Muscle of leg (tissue), 3 donors: ENCODE measurements at regions not wholly inside any gene's neighbourhood (a gene's known extent, or its start where the extent isn't known, plus 50 kb on each side); places are given as distances from the start of the nearest gene placed in this dataset.

Experiments used
- DNase-seq: peaks from one replicate; pipeline ENCODE4 v3.0.0; 2013
- H3K27ac ChIP-seq: one replicate; pipeline ENCODE4 v1.5.1; 2013; ENCODE audit warnings: mild to moderate bottlenecking, low read length, control low read depth
- H3K27me3 ChIP-seq: one replicate; pipeline ENCODE4 v1.6.1; 2013; ENCODE audit warnings: low read length; ENCODE audit not compliant: control insufficient read depth, insufficient read depth
- H3K36me3 ChIP-seq: one replicate; pipeline ENCODE4 v1.6.1; 2013; ENCODE audit warnings: low read length; ENCODE audit not compliant: control insufficient read depth, insufficient read depth
- H3K4me1 ChIP-seq: one replicate; pipeline ENCODE4 v1.6.1; 2013; ENCODE audit warnings: low read length; ENCODE audit not compliant: control insufficient read depth, insufficient read depth
- H3K4me3 ChIP-seq: one replicate; pipeline ENCODE4 v1.5.1; 2013; ENCODE audit warnings: low read length, control low read depth
- H3K9me3 ChIP-seq: replicated peaks from 2 replicates; pipeline ENCODE4 v1.6.1; 2013; ENCODE audit warnings: low read depth, low read length; ENCODE audit not compliant: control insufficient read depth
- WGBS: methylation state at CpG from one replicate; pipeline ENCODE4 v1.1.5; 2013; ENCODE audit warnings: missing lambda C conversion rate; ENCODE audit not compliant: insufficient coverage; 5-methylcytosine and 5-hydroxymethylcytosine counted together

DNA sequence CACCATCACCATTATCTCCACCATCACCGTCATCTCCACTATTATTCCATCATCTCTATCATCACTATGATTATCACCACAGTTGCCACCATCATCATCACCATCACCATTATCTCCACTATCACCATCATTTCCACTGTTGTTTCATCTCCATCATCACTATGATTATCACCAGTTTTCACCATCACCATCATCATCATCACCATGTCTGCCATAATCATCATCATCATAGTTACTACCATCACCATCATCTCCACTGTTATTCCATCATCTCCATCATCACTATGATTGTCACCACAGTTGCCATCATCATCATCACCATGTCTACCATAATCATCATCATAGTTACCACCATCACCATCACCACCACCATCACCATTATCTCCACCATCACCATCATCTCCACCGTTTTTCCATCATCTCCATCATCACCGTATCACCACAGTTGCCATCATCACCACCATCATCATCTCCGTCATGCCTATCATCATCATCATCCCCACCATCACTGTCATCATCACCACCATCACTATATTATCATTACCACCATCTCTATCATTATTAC lies 264.9 kb downstream of the BRD1 start:
- H3K36me3 ChIP-seq, result no peaks in the 10 kb centered on the region
- H3K9me3 ChIP-seq, result no peaks in the 10 kb centered on the region
- no peak for DNase-seq
- H3K27me3 ChIP-seq, result no peaks in the 10 kb centered on the region
- 86% methylated on average over 4 of the region's 4 CpGs for WGBS
- H3K4me1 ChIP-seq, result no peaks in the 10 kb centered on the region
- no peak overlapping the region for H3K4me3 ChIP-seq
- no peak overlapping the region for H3K27ac ChIP-seq

DNA sequence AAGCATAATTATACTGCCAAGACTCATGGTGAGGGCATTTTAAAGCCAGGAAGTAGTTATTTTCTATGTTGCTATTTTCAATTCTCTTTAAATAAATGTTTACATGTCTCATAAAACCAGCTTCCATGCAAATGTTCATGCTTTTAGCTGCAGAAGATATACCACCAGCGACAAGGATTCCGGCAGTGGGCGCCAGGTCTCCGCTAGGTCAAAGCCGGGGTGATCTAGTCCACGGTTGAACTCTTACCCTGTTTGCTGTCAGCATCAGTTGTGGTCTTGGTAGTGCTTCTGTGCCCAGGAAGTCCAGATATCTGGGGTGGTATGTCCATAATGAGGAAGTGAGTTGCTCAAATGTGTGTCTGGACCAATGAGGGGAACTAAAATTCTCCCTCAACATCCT lies 265.7 kb downstream of the BRD1 start:
- no peak overlapping the region for H3K27ac ChIP-seq
- H3K9me3 ChIP-seq, result no peaks in the 10 kb centered on the region
- H3K4me1 ChIP-seq, result no peaks in the 10 kb centered on the region
- H3K4me3 ChIP-seq, result no peak overlapping the region
- H3K36me3 ChIP-seq, result no peaks in the 10 kb centered on the region
- WGBS, result 91% methylated on average over 6 of the region's 6 CpGs
- DNase-seq, result no peak
- H3K27me3 ChIP-seq, result no peaks in the 10 kb centered on the region

DNA sequence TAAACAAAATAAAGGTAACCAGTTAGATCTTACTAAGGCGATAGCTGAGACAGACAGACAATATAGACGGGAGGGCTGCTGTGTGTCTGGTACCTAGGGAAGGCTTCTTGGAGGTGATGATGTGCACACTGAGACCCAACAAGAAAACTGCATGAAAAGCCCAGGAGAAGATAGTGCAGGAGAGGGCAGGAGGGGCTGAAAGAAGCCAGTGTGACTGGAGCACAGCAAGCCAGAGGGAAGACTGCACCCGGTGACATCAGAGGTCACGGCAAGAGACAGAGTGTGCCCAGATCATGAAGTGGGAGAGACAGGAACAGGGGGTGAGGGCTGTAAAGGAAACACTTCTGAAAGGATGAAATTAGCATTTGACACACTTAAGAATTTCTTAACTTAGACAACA lies 266.3 kb downstream of the BRD1 start:
- H3K4me1 ChIP-seq, result no peaks in the 10 kb centered on the region
- no peak for DNase-seq
- H3K27ac ChIP-seq, result no peak overlapping the region
- 82% methylated on average over 4 of the region's 4 CpGs for WGBS
- H3K36me3 ChIP-seq, result no peaks in the 10 kb centered on the region
- no peaks in the 10 kb centered on the region for H3K27me3 ChIP-seq
- no peaks in the 10 kb centered on the region for H3K9me3 ChIP-seq
- no peak overlapping the region for H3K4me3 ChIP-seq

DNA sequence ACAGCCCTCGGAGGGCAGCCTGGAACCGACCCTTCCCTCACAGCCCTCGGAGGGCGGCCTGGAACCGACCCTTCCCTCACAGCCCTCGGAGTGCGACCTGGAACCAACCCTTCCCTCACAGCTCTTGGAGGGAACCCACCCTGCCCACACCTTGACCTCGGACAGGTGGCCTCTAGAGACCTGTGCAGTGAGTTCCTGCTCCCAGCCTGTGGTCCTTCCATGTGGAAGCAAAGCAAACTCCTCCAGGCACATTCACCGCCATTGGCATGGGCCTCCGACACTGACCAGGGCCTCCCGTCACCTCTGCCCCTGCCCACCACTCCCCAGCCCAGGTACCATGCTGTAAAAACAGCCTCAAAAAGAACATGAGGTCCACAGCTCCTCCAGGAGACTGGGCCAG lies 272.1 kb downstream of the BRD1 start:
- H3K4me1 ChIP-seq, result no peaks in the 10 kb centered on the region
- no peak overlapping the region for H3K27ac ChIP-seq
- WGBS, result 87% methylated on average over 9 of the region's 11 CpGs
- no peak for DNase-seq
- peaks cover 7% of the 10 kb centered on the region for H3K9me3 ChIP-seq
- no peaks in the 10 kb centered on the region for H3K36me3 ChIP-seq
- H3K4me3 ChIP-seq, result no peak overlapping the region
- no peaks in the 10 kb centered on the region for H3K27me3 ChIP-seq

DNA sequence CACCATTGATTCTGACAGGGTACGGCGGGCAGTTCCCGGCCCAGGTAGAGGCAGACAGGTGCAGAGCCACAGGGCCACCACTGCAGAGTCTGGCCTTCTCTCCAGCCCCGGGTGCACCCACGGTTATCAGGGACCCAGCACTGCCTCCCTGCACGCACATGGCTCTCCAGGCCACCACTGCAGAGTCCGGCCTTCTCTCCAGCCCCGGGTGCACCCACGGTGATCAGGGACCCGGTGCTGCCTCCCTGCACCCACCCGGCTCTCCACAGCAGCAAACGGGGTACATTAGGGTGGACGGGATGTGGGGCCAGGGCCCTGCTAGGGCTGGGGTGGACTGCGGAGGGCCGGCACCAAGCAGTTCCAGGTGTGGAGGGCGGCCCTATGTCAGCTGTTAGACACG lies 272.9 kb downstream of the BRD1 start:
- no peak for DNase-seq
- 94% methylated on average over 17 of the region's 17 CpGs for WGBS

DNA sequence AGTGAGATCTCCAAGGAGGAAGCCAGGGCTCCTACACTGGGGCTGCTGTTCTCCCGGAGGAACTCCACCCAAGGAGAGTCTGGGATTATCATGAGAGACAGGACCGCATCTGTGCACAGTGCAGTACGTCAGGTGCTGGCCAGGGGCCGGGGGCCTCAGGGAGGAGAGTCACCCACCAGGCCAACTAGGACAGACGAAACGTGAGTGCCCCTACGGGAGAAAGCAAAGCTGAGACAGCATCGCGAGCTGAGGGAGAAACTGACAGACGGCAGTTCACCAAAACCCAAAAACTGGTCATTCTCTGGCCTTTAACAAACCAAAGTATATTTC lies 273.4 kb downstream of the BRD1 start:
- H3K27me3 ChIP-seq, result no peaks in the 10 kb centered on the region
- no peak overlapping the region for H3K27ac ChIP-seq
- no peaks in the 10 kb centered on the region for H3K36me3 ChIP-seq
- no peak overlapping the region for H3K4me3 ChIP-seq
- WGBS, result 70% methylated on average over 9 of the region's 10 CpGs
- no peak for DNase-seq
- H3K4me1 ChIP-seq, result no peaks in the 10 kb centered on the region
- peaks cover 7% of the 10 kb centered on the region for H3K9me3 ChIP-seq

More for the DNA sequence above, 272.9 kb downstream of the BRD1 start:
- Histone ChIP-seq H3K27ac (no peak overlapping the region), H3K9me3 (peaks cover 7% of the 10 kb centered on the region), H3K4me1 (no peaks in the 10 kb centered on the region), H3K27me3 (no peaks in the 10 kb centered on the region), H3K36me3 (no peaks in the 10 kb centered on the region), H3K4me3 (no peak overlapping the region)

DNA sequence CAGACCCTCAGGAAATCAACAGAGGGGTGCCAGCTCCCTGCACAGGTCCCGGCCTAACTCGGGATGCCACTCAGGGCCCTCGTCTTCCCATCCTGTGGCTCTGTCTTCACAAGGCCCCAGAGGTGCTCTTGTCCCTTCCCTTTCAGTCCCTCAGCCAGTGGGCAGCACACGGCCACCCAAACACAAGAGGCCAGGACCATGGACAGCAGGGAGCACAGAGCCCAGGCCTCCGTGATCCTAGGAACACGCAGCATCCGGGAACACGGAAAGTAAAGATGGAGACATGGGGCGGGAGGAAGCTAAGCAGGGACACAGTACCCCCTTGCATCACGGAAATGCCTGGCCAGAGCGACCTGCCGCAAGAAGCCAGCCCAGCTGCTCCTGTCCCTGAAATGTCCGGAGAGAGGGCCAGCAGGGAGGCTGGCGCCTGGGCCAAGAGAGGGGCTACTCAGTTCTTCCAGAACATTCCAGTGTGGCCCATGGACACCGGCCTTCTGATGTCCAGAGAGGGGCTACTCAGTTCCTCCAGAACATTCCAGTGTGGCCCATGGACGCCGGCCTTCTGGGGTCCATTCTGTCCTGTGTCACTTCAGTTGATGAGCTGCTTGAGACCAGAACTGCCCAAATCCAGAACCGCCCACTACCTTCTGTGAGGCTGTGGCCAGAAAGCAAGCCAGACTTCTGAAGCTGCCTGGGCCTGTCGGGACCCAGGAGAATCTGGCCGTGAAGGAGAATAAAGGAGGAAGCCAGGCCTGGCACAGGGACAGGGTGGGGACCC lies 274.0 kb downstream of the BRD1 start:
- 64% methylated on average over 18 of the region's 20 CpGs for WGBS
- DNase-seq, result peak; percentile 39
- Histone ChIP-seq H3K9me3 (peaks cover 7% of the 10 kb centered on the region), H3K27ac (no peak overlapping the region), H3K4me1 (no peaks in the 10 kb centered on the region), H3K36me3 (no peaks in the 10 kb centered on the region), H3K27me3 (peaks cover under 1% of the 10 kb centered on the region), H3K4me3 (no peak overlapping the region)

DNA sequence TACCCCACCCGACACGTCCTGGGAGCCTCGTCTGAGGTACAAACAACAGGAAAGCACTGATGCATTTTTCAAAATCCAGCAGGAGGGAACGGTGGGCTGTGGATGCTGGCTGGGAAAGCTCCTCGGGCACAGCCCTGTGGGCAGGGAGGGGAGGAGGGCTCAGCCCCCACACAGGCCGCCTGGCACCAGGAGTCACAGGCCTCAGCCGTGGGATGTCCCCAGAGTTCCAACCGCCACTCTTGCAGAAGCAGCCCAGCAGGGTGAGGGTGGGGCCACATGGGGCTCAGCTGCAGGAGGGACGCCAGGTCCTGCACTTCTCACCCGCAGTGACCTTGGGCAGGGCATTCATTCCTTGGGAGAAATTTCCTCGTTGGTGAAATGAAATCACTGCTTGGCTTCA lies 274.6 kb downstream of the BRD1 start:
- WGBS, result 65% methylated on average over 11 of the region's 11 CpGs
- DNase-seq, result no peak
- Histone ChIP-seq H3K27ac (no peak overlapping the region), H3K4me1 (no peaks in the 10 kb centered on the region), H3K4me3 (no peak overlapping the region), H3K27me3 (peaks cover 3% of the 10 kb centered on the region), H3K9me3 (peaks cover 7% of the 10 kb centered on the region), H3K36me3 (no peaks in the 10 kb centered on the region)

DNA sequence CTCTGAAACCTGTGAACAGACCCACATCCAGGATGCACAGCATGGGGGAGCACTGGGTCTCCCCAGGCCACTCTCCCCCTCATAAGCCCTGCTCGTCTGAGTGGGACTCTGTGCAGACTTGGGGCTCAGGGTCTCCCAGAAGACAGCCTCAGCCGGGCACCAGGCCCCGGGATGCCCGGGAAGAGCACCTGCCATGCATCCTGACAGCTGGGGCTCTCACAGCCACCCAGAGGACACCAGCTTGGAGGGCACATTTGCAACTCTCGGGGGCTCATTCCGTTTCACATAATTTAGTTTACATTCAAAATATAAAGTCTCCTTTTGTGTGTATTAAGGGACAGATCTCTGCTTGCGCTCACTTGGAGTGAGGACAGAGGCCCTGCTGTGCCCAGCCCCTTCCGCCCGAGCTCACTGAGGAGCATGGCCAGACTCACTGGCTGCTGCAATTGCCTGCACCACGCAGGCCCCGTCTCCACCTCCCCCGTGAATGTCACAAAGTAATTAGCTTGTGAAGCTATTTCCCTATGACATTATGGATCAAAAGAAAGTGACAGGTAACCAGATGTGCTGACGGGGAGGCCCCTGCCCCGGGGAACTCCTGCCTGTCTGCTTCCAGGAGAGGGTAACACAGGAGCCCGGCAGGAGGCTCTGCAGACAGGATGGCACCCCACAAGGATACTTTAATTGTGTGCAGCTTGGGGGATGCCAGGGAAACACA lies 275.6 kb downstream of the BRD1 start:
- Histone ChIP-seq H3K4me1 (no peaks in the 10 kb centered on the region), H3K9me3 (peaks cover 7% of the 10 kb centered on the region), H3K36me3 (no peaks in the 10 kb centered on the region), H3K4me3 (no peak overlapping the region), H3K27me3 (peaks cover 3% of the 10 kb centered on the region), H3K27ac (no peak overlapping the region)
- WGBS, result 41% methylated on average over 12 of the region's 15 CpGs
- DNase-seq, result no peak

DNA sequence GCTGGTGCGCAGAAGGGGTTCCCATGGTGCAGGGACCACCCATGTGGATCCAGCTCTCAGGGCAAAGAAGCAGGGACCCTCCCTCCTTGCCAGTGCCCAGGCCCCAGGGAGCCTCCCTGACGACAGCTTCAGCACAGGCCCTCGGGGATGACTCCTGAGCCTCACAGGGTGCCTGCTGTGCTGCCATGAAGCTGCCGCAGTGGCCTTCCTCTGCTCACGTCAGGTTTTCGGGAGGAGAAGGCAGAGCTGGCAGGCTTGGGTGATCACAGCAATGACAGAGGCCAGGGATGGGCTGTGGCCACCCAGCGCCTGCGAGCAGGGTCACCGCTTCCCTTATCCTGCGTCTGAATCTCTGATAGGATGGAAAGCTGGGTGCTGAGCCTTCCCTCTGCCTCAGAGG lies 276.2 kb downstream of the BRD1 start:
- peaks cover 3% of the 10 kb centered on the region for H3K27me3 ChIP-seq
- no peaks in the 10 kb centered on the region for H3K4me1 ChIP-seq
- H3K36me3 ChIP-seq, result no peaks in the 10 kb centered on the region
- no peak overlapping the region for H3K4me3 ChIP-seq
- 88% methylated on average over 9 of the region's 10 CpGs for WGBS
- DNase-seq, result no peak
- H3K9me3 ChIP-seq, result peaks cover 7% of the 10 kb centered on the region
- no peak overlapping the region for H3K27ac ChIP-seq
